Karpas-422 (cell line): ENCODE measurements at regions not wholly inside any gene's neighbourhood (a gene's known extent, or its start where the extent isn't known, plus 50 kb on each side); places are given as distances from the start of the nearest gene placed in this dataset. TPM values are rescaled to one million over a fixed set of nuclear protein-coding genes. Genes with fewer than 3 reads are reported as not detected.
"Not testable (repeated sequence)": the region's sequence is repeated elsewhere in the genome, so short reads cannot be mapped to it uniquely, and the experiment has no call there.

ENCODE experiments used
- DNase-seq: peaks from one replicate; pipeline ENCODE4 v3.0.0-alpha.2; 2015
- H2AFZ ChIP-seq: fragments of 200-600 bp; sonication (generic); 2 replicates; pipeline ENCODE4 v1.6.1; 2014; ENCODE audit warnings: antibody characterized with exemption, low read length, mixed read lengths
- H3K27ac ChIP-seq: fragments of 200-600 bp; sonication (generic); 2 replicates; pipeline ENCODE4 v1.5.1; 2014; ENCODE audit warnings: mild to moderate bottlenecking, low read length, moderate library complexity
- H3K27me3 ChIP-seq: fragments of 200-600 bp; sonication (generic); 2 replicates; pipeline ENCODE4 v1.6.1; 2014; ENCODE audit warnings: low read length, mixed read lengths
- H3K36me3 ChIP-seq: fragments of 200-600 bp; sonication (generic); 2 replicates; pipeline ENCODE4 v1.6.1; 2014; ENCODE audit warnings: low read length, mixed read lengths; ENCODE audit not compliant: insufficient read depth
- H3K4me1 ChIP-seq: fragments of 200-600 bp; sonication (generic); 2 replicates; pipeline ENCODE4 v1.6.1; 2014; ENCODE audit warnings: mild to moderate bottlenecking, low read length, mixed read lengths
- H3K4me2 ChIP-seq: fragments of 200-600 bp; sonication (generic); 2 replicates; pipeline ENCODE4 v1.6.1; 2014; ENCODE audit warnings: low read length, low read depth, mild to moderate bottlenecking; ENCODE audit not compliant: poor library complexity, severe bottlenecking
- H3K4me3 ChIP-seq: fragments of 200-600 bp; sonication (generic); 2 replicates; pipeline ENCODE4 v1.5.1; 2014; ENCODE audit warnings: mild to moderate bottlenecking, antibody characterized with exemption, low read length, mixed read lengths
- H3K79me2 ChIP-seq: fragments of 200-600 bp; sonication (generic); 2 replicates; pipeline ENCODE4 v1.6.1; 2014; ENCODE audit warnings: mild to moderate bottlenecking, low read length, mixed read lengths
- H3K9ac ChIP-seq: fragments of 200-600 bp; sonication (generic); 2 replicates; pipeline ENCODE4 v1.6.0; 2014; ENCODE audit warnings: low read length
- H3K9me2 ChIP-seq: fragments of 200-600 bp; sonication (generic), shearing (Covaris generic); replicated peaks from 2 replicates; pipeline ENCODE4 v1.6.0; 2014; ENCODE audit warnings: mild to moderate bottlenecking, low read length, moderate library complexity; ENCODE audit not compliant: insufficient read depth
- H3K9me3 ChIP-seq: fragments of 300-700, 200-600 bp; sonication (generic); 2 replicates; pipeline ENCODE4 v1.6.1; 2014; ENCODE audit warnings: low read length, mixed read lengths
- H4K20me1 ChIP-seq: fragments of 200-600 bp; sonication (generic); 2 replicates; pipeline ENCODE4 v1.6.1; 2014; ENCODE audit warnings: mild to moderate bottlenecking, antibody characterized with exemption, low read length, low read depth; ENCODE audit not compliant: insufficient read depth
- small RNA-seq: library from RNA; depleted of rRNA; stranded (forward); fragments of <200 nt; gene quantifications from one replicate; pipeline ENCODE3, GENCODE V24; 2014

DNA sequence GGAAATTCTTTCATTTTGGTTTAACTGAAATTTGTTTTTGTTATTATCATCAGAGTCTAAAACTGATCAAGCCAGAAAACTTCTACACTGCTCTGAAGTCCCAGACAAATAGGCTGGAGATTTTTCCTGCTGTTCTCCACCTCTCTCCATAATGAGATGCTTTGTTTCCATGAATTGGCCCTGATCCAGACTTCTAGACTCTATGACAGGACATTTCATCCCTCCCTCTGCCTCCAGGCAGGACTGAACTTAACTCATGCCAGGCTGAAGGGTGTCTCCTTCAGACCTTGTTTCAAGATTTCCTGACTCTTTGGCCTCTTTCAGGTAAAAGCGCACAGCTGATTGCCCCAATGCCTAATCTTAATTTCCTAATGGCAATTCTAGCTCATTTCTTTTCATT lies 69.1 kb upstream of the HOXC13 start:
- no peak for DNase-seq
- H3K36me3 ChIP-seq = no peaks in the 10 kb centered on the region
- no peaks in the 10 kb centered on the region for H3K4me1 ChIP-seq
- H3K27ac ChIP-seq = no peak overlapping the region
- H3K4me2 ChIP-seq = no peak overlapping the region
- no peak overlapping the region for H2AFZ ChIP-seq
- no peak overlapping the region for H3K4me3 ChIP-seq
- H3K79me2 ChIP-seq = no peaks in the 10 kb centered on the region
- H3K9me3 ChIP-seq = no peaks in the 10 kb centered on the region
- H3K9me2 ChIP-seq = no peaks in the 10 kb centered on the region
- no peaks in the 10 kb centered on the region for H3K27me3 ChIP-seq
- no peaks in the 10 kb centered on the region for H4K20me1 ChIP-seq
- no peak overlapping the region for H3K9ac ChIP-seq

DNA sequence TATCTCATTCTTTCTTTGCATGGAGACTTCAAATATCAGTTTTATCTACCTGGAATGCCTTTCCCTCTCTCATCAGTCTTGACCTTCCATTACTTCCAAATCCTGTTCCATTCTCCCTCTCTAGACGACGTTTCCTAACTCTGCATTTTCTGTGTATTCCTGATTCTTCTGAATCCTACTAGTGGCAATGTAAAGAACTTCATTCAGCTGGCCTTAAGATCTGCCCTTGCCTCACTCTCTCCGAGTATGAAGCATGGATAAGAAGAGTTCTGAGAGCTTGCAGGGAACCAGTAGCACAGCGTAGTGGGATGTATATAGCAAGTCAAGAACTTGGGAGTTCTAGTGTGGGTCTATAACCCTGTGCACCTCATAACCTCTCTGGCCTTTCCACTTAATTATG lies 68.5 kb upstream of the HOXC13 start:
- Histone ChIP-seq H3K4me2 (no peak overlapping the region), H3K4me1 (no peaks in the 10 kb centered on the region), H3K27me3 (no peaks in the 10 kb centered on the region), H3K4me3 (no peak overlapping the region), H3K79me2 (no peaks in the 10 kb centered on the region), H3K9me2 (no peaks in the 10 kb centered on the region), H4K20me1 (no peaks in the 10 kb centered on the region), H3K9me3 (no peaks in the 10 kb centered on the region), H3K27ac (no peak overlapping the region), H3K9ac (no peak overlapping the region), H3K36me3 (no peaks in the 10 kb centered on the region), H2AFZ (no peak overlapping the region)
- DNase-seq = no peak

DNA sequence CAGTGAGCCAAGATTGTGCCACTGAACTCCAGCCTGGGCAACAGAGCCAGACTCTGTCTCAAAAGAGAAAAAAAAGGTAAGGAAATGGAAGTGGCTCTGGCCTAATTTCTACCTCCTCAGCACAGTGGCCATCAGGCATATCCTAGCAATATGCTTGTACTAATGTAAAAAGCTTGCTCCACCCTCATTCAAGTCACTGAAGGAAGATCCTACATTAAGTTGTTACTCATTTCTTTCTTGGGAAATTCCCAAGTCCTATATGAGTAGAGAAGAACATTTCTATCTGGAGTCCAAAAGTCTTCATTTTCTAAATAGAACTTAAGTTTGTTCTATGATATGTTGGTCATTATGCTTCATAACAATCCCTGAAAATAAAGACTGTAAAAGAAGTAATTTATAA lies 67.3 kb upstream of the HOXC13 start:
- no peaks in the 10 kb centered on the region for H3K4me1 ChIP-seq
- H2AFZ ChIP-seq = no peak overlapping the region
- H3K4me2 ChIP-seq = no peak overlapping the region
- no peak overlapping the region for H3K27ac ChIP-seq
- H3K4me3 ChIP-seq = no peak overlapping the region
- H3K9me3 ChIP-seq = no peaks in the 10 kb centered on the region
- no peaks in the 10 kb centered on the region for H3K27me3 ChIP-seq
- H3K36me3 ChIP-seq = no peaks in the 10 kb centered on the region
- H3K9me2 ChIP-seq = no peaks in the 10 kb centered on the region
- H4K20me1 ChIP-seq = no peaks in the 10 kb centered on the region
- no peak overlapping the region for H3K9ac ChIP-seq
- DNase-seq = no peak
- H3K79me2 ChIP-seq = no peaks in the 10 kb centered on the region

- Histone ChIP-seq H3K27ac (no peak overlapping the region), H3K27me3 (no peaks in the 10 kb centered on the region), H2AFZ (no peak overlapping the region), H3K4me3 (no peak overlapping the region), H3K9me3 (no peaks in the 10 kb centered on the region), H4K20me1 (no peaks in the 10 kb centered on the region), H3K79me2 (no peaks in the 10 kb centered on the region), H3K4me2 (no peak overlapping the region), H3K4me1 (no peaks in the 10 kb centered on the region), H3K9ac (no peak overlapping the region), H3K9me2 (no peaks in the 10 kb centered on the region), H3K36me3 (no peaks in the 10 kb centered on the region)
- no peak for DNase-seq
These were observed 66.3 kb upstream of the HOXC13 start for GRCh38 chr12:53872367-53872766.

GRCh38 chr12:53877961-53878360 lies 60.7 kb upstream of the HOXC13 start:
- H3K9ac ChIP-seq, H3K27ac ChIP-seq, H4K20me1 ChIP-seq, H3K4me1 ChIP-seq, H3K4me3 ChIP-seq, H2AFZ ChIP-seq, H3K4me2 ChIP-seq, H3K36me3 ChIP-seq, H3K79me2 ChIP-seq, DNase-seq, H3K27me3 ChIP-seq, H3K9me2 ChIP-seq, H3K9me3 ChIP-seq: not testable (repeated sequence)

- H3K79me2 ChIP-seq = no peaks in the 10 kb centered on the region
- no peaks in the 10 kb centered on the region for H4K20me1 ChIP-seq
- no peak overlapping the region for H3K4me2 ChIP-seq
- no peak overlapping the region for H2AFZ ChIP-seq
- H3K36me3 ChIP-seq = no peaks in the 10 kb centered on the region
- no peaks in the 10 kb centered on the region for H3K27me3 ChIP-seq
- no peaks in the 10 kb centered on the region for H3K9me3 ChIP-seq
- H3K27ac ChIP-seq = no peak overlapping the region
- no peak overlapping the region for H3K9ac ChIP-seq
- no peak overlapping the region for H3K4me3 ChIP-seq
- DNase-seq = no peak
- H3K9me2 ChIP-seq = no peaks in the 10 kb centered on the region
- peaks cover 11% of the 10 kb centered on the region for H3K4me1 ChIP-seq
These were observed 51.6 kb upstream of the HOXC13 start for GRCh38 chr12:53887006-53887405.

- H4K20me1 ChIP-seq = no peaks in the 10 kb centered on the region
- H3K4me1 ChIP-seq = peaks cover 11% of the 10 kb centered on the region
- H3K36me3 ChIP-seq = no peaks in the 10 kb centered on the region
- H3K9me3 ChIP-seq = no peaks in the 10 kb centered on the region
- no peak overlapping the region for H3K4me2 ChIP-seq
- H3K27ac ChIP-seq = no peak overlapping the region
- H3K79me2 ChIP-seq = no peaks in the 10 kb centered on the region
- H2AFZ ChIP-seq = no peak overlapping the region
- no peak overlapping the region for H3K9ac ChIP-seq
- no peaks in the 10 kb centered on the region for H3K27me3 ChIP-seq
- no peak for DNase-seq
- no peak overlapping the region for H3K4me3 ChIP-seq
- no peaks in the 10 kb centered on the region for H3K9me2 ChIP-seq
These were observed 50.8 kb upstream of the HOXC13 start for GRCh38 chr12:53887881-53888280.

Small RNA genes lying in the stretch of these regions (small RNA-seq; reads per million reads assigned to genes)
- gene RN7SKP289 = not detected
